LNCAP (cell line): ENCODE measurements at regions not wholly inside any gene's neighbourhood (a gene's known extent, or its start where the extent isn't known, plus 50 kb on each side); places are given as distances from the start of the nearest gene placed in this dataset.

Source experiments
- TF ChIP-seq, protein P1 (sequence below): fragments of 450-650 bp; IDR thresholded peaks from 2 replicates; pipeline ENCODE4 v1.5.1; 2017; ENCODE audit warnings: mild to moderate bottlenecking

DNA sequence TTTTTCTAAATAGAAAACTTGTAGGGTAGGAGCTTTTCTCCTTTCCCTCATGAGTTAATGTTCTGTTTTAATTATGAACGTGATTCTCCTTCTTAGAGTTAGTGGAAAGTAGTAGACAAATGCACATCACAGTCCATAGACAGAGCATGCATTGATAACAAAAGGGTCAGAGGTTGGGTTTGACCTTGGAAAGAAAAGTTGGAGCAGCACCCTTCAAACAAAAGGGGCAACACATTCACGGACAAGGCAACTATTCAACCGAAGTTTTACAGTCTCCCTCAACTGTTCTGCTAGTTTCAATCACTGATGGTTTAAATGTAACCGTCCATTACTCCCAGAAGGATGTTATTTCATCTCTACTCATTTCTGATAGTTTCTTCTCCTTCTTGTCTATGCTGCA is 103.4 kb upstream of the MAOA start:
- TF ChIP-seq, protein P1, sequence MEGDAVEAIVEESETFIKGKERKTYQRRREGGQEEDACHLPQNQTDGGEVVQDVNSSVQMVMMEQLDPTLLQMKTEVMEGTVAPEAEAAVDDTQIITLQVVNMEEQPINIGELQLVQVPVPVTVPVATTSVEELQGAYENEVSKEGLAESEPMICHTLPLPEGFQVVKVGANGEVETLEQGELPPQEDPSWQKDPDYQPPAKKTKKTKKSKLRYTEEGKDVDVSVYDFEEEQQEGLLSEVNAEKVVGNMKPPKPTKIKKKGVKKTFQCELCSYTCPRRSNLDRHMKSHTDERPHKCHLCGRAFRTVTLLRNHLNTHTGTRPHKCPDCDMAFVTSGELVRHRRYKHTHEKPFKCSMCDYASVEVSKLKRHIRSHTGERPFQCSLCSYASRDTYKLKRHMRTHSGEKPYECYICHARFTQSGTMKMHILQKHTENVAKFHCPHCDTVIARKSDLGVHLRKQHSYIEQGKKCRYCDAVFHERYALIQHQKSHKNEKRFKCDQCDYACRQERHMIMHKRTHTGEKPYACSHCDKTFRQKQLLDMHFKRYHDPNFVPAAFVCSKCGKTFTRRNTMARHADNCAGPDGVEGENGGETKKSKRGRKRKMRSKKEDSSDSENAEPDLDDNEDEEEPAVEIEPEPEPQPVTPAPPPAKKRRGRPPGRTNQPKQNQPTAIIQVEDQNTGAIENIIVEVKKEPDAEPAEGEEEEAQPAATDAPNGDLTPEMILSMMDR: no peak

DNA sequence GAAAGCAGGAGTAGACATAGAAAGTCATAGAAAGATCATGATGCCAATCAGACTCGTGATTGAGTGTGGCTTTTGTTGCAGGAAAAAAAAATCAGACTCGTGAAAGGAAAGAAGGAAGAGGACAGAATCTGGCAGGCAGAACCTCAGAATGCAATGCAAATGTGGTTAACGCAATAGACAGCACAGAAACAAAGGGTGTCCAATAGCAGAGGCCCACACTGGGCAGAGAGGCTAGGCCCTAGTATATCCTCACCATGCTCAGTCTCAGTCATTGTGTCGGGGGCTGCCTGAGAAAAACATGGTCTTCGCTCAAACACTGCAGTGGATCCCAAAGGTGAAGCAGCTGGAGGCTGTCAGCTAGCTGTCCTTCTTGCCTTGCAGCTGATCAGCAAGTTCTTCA is 102.8 kb upstream of the MAOA start:
- TF ChIP-seq, protein P1: no peak

DNA sequence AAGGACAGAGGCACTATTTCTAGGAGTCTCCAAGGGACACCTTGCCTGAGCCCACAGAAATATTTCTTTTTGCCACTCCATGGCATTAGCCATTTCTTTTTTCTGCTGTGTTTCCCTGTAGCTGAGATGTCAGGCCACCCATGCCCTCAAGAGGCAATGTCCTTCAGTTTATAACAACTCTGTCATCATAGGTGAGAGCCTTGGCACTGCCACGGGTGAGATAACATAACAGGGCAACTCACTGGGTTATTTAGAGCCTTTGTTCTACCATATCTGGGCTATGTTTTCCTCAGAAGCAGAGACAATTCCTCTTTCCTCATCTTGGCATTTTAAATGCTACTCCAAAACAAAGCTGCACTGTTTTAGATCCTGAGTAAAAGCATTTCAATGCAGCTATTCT is 99.9 kb upstream of the MAOA start:
- TF ChIP-seq, protein P1: no peak

DNA sequence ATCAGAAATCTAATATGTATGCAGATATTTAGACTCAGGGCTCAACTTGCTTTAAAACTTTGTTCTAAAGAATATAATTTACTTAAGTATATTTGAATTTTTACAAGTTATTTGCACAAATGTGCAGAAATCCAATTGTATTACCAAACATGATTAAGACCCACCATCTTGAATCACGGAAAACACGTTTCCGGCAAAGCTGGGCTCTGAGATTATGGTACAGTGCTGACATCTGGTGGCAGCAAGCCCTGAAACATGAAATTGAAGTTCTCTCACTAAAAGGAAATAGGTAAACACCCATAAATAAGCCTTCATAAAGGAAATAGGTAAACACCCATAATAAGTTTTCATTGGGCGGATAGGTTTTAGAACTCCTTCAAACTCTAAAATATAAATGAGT is 98.3 kb upstream of the MAOA start:
- TF ChIP-seq, protein P1: peak; percentile 53

DNA sequence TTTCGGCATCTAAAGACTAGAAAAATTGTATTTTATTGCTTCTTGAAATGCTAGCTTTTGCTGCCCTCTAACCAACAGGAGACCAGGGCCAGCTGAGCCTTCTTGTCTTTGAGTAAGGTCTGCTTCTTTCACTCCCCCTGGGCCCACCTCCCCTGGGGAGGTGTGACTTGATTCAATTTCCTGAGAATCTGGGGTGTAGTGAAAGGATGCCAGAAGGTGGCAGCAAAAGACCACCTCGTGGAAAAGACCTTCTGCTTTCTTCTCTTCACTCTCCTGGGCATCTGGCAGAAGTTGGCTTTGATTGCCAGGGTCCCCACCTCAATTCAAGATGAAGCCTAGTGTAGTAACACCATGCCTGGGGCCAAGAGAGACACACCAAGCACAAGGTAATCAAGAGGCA is 96.5 kb upstream of the MAOA start:
- TF ChIP-seq, protein P1: peak; percentile 50; the same call in 1 of the 2 replicates

DNA sequence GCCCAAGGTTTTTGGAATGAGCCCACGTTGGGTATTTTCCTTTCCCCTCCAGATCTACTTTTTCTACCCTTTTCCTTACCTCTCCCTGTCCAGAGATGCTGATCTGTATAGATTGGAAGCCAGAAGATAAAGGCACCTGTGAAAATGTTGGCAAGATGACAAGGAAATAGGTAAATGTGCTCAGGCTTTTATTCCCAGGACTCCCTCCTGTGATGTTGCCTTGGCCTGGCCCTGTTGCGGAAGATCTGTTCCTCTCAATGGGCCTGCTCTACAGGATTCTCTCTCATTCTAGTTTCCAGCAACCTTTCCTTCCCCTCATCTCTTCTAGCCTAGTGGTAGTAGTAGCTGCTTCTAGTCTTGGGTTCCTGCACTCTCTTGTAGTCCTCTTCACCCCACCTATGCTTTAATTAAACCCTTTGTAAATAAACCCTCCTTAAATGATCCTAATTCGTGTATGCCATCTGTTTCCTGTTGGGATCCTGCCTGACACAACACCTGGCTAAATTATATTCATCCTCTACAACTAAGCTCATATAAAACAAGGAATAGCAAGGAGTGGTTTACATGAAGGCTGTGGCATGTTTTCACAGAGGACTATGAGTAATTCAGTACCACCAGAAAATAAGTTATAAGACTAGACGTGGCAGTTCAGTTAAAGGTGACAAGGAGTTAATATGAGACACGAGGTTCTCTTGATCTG is 95.7 kb upstream of the MAOA start:
- TF ChIP-seq, protein P1: no peak

DNA sequence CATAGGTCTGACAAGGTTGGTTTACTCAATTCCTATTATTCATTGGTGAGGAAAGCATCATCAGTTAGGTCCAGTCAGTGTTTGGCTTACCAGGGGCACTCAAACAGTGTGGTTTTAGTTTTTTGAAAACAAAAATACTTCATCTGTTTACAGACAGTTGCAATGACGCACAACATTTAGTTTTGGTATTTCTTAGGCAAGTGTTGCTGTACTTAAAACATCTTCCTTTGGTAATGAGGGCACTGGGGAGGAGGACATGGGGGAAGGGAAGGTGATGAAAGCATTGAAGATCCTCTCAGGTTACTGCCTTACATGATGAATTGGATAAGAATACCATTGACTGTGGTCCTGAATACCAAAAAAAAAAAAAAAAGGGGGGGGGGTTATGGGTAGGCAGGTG is 93.7 kb upstream of the MAOA start:
- TF ChIP-seq, protein P1: no peak

DNA sequence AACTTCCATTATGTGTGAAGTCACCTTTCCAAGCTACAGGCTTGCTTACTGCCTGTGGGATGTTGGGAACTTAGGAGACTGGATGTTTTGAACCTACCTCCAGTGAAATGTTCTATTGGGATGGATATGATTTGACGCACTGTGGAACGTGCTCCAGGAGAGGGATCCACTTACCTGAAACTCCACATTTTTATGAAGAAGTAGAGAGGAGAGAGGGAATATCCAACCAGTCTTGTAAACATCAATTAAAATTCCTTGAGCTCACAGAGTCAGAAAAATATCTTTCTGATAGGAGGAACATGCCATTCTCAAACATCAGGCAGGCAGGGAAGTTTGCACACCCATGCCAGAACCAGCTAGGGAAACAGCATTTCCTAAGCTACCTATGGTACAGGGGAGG is 91.1 kb upstream of the MAOA start:
- TF ChIP-seq, protein P1: peak; percentile 47
